Retina (tissue), 1 donor: ENCODE measurements at regions not wholly inside any gene's neighbourhood (a gene's known extent, or its start where the extent isn't known, plus 50 kb on each side); places are given as distances from the start of the nearest gene placed in this dataset.

Experiments used
- DNase-seq: peaks from one replicate; pipeline ENCODE4 v3.0.0-alpha.2; 2016

GRCh38 chr2:103526757-103527156, 764.9 kb downstream of the TMEM182 start:
- DNase-seq, result no peak

DNA sequence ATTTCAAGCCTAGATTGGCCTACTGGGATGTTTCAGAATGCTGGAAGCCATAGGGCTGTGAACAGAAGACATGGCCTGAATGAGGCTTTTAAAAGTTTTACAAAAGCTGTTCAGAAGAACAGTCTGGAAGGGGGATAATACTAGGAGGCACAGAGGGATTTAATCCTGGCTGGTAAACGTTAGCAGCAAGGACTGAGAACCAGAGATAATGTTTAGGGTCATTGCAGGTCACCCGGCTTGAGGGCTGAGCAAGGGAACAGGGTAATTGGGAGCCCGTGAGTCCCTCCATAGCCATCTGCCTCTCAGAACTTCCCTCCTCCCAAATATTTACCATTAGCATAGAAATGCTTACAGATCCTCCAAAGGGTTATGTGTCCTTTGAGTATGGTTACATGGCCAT, 765.4 kb downstream of the TMEM182 start:
- DNase-seq, result no peak

GRCh38 chr2:103529798-103530502, 768.1 kb downstream of the TMEM182 start:
- no peak for DNase-seq

DNA sequence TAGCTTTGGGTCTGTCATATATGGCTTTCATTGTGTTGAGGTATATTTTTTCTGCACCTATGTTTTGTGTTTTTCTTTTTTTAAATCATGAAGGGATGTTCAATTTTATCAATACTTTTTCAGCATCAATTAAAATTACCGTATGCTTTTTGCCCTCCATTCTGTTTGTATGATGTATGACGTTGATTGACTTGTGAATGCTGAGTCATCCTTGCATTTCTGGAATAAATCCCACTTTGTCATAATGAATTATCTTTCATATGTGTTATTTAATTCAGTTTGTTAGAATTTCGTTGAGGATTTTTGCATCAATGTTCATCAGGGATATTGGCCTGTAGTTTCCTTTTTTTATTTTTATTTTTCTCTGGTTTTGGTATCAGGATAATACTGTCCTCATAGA, 790.9 kb downstream of the TMEM182 start:
- DNase-seq, result no peak

GRCh38 chr2:103594823-103595222, 833.0 kb downstream of the TMEM182 start:
- DNase-seq, result no peak

DNA sequence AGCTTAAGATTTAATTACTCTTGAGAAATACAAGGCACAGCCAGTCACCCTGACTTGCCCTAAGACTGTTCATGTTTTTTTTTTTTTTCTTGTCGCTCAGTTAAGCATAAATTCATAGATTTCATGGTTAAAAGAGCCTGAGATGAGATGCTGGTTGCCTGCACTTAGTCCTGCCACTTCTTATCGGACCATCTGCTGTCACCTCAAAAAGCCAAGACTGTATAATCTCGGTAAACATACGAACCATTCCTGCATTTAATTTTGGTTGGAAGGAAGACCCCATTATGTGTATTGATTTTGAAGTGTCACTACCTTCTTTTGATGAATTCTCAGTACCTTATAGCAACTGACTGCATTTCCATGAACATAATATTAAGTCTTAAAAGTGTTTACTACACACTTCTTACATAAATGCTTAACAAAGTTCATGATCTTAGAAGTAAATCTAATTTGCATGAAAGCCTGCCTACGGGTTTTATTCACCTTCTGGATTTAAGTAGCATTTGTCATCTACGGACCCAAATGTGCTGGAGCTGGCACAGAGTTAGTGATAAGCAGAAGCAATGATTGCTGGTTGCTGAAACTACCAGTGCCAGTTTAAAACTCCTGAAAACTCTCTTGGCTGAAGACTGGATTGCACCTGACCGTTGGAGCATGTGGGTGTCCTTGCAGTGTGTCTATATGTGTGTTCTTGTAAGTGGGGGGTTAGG, 843.4 kb downstream of the TMEM182 start:
- DNase-seq, result peak; percentile 30

GRCh38 chr2:103615611-103616105, 853.8 kb downstream of the TMEM182 start:
- DNase-seq, result no peak

- DNase-seq, result no peak
Observed at GRCh38 chr2:103616891-103617290, 855.1 kb downstream of the TMEM182 start.

GRCh38 chr2:103618112-103618511, 856.3 kb downstream of the TMEM182 start:
- DNase-seq, result no peak

GRCh38 chr2:103627301-103627700, 865.5 kb downstream of the TMEM182 start:
- DNase-seq, result no peak

DNA sequence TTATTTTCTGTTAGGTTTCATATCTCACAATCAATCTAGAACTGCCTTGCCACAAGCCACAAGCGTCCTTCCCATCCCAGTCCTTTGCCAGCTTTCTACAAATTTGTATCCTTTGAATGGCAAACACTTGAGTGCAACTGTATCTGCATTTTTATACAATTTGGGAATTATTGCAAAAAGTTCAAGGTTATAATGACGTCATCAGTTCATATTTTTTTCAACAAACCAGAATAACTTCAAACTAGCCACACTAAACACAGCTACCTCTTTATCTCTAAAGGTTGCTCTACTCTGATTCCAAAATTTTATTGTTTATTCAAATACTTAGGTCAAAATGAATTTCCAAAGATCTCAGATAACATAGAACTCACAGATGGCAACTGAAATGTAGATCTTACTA, 877.1 kb downstream of the TMEM182 start:
- no peak for DNase-seq

DNA sequence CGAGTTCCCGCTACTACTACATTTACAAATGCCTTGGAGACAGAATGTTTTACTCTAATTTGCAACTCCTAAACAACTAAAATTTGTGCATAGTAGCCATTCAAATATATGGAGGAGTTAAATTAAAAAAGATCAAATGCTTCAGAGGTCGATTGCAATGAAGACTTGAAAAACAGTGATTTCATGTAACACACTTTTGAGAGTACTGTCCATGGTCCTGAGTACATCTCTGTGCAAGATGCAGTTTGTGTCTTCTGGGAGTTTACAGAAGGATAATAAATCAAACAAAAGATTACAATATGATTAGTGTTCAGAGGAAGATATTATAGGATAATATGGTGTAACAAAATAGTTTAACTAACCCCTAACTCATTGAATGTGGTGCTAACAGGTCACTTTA, 894.7 kb downstream of the TMEM182 start:
- no peak for DNase-seq

- no peak for DNase-seq
Observed at GRCh38 chr2:103660519-103660918, 898.7 kb downstream of the TMEM182 start.

GRCh38 chr2:103660947-103661346, 899.1 kb downstream of the TMEM182 start:
- DNase-seq, result no peak

GRCh38 chr2:103664690-103665089, 902.9 kb downstream of the TMEM182 start:
- no peak for DNase-seq

DNA sequence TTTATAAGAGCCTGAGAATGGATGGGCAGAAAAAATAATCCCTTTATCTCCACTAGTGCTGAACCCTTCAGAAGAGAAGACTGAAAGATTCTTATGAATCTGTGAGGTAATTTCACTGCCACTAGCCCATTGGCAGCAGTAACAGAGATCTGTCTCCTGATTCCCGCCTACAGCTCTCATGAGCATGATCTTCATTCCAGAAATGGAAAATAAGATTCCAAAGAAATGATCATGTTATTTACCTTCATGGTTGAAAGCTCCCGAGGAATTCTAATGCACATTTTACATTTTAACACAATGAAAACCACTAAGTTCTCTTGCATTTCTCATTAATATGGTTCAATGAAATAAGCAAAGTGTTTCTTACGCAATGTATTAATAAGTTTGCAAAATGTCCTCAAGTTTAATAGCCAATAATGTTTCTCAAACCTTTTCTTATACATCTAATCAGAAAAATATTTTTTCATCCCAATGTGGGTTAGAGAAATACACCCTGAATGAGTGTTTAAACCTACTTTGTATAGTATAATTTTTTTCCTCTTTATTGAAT, 905.6 kb downstream of the TMEM182 start:
- DNase-seq, result no peak

GRCh38 chr2:103669531-103669930, 907.7 kb downstream of the TMEM182 start:
- peak; percentile 50 for DNase-seq
